GM13977 (cell line): ENCODE measurements at regions not wholly inside any gene's neighbourhood (a gene's known extent, or its start where the extent isn't known, plus 50 kb on each side); places are given as distances from the start of the nearest gene placed in this dataset.

Experiments used
- DNase-seq: peaks from one replicate; pipeline ENCODE4 v3.0.0; 2012; ENCODE audit warnings: low spot score
- CTCF ChIP-seq: IDR thresholded peaks from 2 replicates; pipeline ENCODE4 v1.5.1; 2012; ENCODE audit warnings: mild to moderate bottlenecking, control low read depth; ENCODE audit not compliant: insufficient read depth; ENCODE audit errors: extremely low read depth, missing control alignments
- in situ Hi-C: fragments of 300-500 bp; cut with MboI; formaldehyde crosslinking; loops from one replicate; pipeline ENCODE4 v1.12.0; 2022; ENCODE audit warnings: low sequenced_read_pairs, low pct_unique_long_range_greater_than_20kb, mixed read lengths, inconsistent platforms; ENCODE audit not compliant: unreplicated experiment

- no peak for TF ChIP-seq CTCF
- in situ Hi-C loops: no loop called here
- DNase-seq: no peak
Observed at GRCh38 chr12:103050273-103050672, 92.8 kb downstream of the ASCL1 start.

GRCh38 chr12:103053089-103053488 lies 95.6 kb downstream of the ASCL1 start:
- in situ Hi-C loops: no loop called here
- no peak for TF ChIP-seq CTCF
- DNase-seq: no peak

- in situ Hi-C loops: no loop called here
- no peak for DNase-seq
- TF ChIP-seq CTCF: no peak
Observed at GRCh38 chr12:103073630-103074029, 116.2 kb downstream of the ASCL1 start.

- TF ChIP-seq CTCF: no peak
- in situ Hi-C loops: no loop called here
- no peak for DNase-seq
Observed at GRCh38 chr12:103075848-103076247, 118.4 kb downstream of the ASCL1 start.

GRCh38 chr12:103077108-103077773 lies 119.8 kb downstream of the ASCL1 start:
- in situ Hi-C loops: no loop called here

GRCh38 chr12:103085541-103085940 lies 128.1 kb downstream of the ASCL1 start:
- TF ChIP-seq CTCF: no peak
- no peak for DNase-seq
- in situ Hi-C loops: no loop called here

More at GRCh38 chr12:103077108-103077773, 119.8 kb downstream of the ASCL1 start:
- DNase-seq: no peak
- TF ChIP-seq CTCF: no peak
